ENCODE measurements at regions not wholly inside any gene's neighbourhood (a gene's known extent, or its start where the extent isn't known, plus 50 kb on each side); places are given as distances from the start of the nearest gene placed in this dataset.

DNA sequence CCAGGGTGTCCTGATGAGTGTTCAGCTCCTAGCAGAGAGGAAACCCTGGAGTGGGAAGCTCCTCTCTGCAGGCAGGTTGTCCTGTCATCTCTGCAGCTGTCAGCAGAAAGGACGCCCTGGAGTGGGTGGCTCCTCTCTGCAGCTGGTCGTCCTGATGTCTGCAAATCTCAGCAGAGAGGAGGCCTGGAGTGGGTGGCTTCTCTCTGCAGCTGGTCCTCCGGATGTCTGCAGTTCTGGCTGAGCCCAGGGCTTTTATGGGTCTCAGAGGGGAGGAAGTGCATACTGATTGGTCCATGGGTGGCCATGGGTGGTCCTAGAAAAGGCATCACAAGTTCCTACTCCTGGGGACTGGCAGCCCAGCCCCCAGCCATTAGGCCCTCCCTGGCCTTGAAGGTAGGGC, 102.6 kb upstream of the BNIP2 start:
- no peak for TF ChIP-seq EZH2 (IDR thresholded peaks at IDR 0.05; ENCODE audit: borderline replicate concordance, low read length)
- TF ChIP-seq, protein P1, sequence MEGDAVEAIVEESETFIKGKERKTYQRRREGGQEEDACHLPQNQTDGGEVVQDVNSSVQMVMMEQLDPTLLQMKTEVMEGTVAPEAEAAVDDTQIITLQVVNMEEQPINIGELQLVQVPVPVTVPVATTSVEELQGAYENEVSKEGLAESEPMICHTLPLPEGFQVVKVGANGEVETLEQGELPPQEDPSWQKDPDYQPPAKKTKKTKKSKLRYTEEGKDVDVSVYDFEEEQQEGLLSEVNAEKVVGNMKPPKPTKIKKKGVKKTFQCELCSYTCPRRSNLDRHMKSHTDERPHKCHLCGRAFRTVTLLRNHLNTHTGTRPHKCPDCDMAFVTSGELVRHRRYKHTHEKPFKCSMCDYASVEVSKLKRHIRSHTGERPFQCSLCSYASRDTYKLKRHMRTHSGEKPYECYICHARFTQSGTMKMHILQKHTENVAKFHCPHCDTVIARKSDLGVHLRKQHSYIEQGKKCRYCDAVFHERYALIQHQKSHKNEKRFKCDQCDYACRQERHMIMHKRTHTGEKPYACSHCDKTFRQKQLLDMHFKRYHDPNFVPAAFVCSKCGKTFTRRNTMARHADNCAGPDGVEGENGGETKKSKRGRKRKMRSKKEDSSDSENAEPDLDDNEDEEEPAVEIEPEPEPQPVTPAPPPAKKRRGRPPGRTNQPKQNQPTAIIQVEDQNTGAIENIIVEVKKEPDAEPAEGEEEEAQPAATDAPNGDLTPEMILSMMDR (conservative IDR thresholded peaks at IDR 0.05 in 1 of 2, IDR thresholded peaks at IDR 0.05 in 1 of 2; ENCODE audit: extremely low read depth in 1 of 2, insufficient read depth in 1 of 2, low read depth in 1 of 2, low read length in 2 of 2): no peak

All from mammary epithelial cell (primary cell).